ES-I3 (cell line): ENCODE measurements at regions not wholly inside any gene's neighbourhood (a gene's known extent, or its start where the extent isn't known, plus 50 kb on each side); places are given as distances from the start of the nearest gene placed in this dataset.

Experiments used
- H3K36me3 ChIP-seq: 2 replicates; pipeline ENCODE4 v1.6.1; 2013; ENCODE audit warnings: mild to moderate bottlenecking, low read length, control low read depth, moderate library complexity; ENCODE audit not compliant: insufficient read depth
- H3K4me1 ChIP-seq: 2 replicates; pipeline ENCODE4 v1.6.1; 2013; ENCODE audit warnings: mild to moderate bottlenecking, control low read depth, low read length; ENCODE audit not compliant: insufficient read depth
- H3K9ac ChIP-seq: 2 replicates; pipeline ENCODE4 v1.6.1; 2013; ENCODE audit warnings: low read depth, mild to moderate bottlenecking, low read length, moderate library complexity
- H3K9me3 ChIP-seq: 2 replicates; pipeline ENCODE4 v1.6.1; 2013; ENCODE audit warnings: mild to moderate bottlenecking, low read length, moderate library complexity; ENCODE audit not compliant: control insufficient read depth, insufficient read depth

- no peaks in the 10 kb centered on the region for H3K36me3 ChIP-seq
- H3K9me3 ChIP-seq, result no peaks in the 10 kb centered on the region
- H3K9ac ChIP-seq, result no peak overlapping the region
- no peaks in the 10 kb centered on the region for H3K4me1 ChIP-seq
Measured at GRCh38 chr3:159189994-159190669, 388.3 kb downstream of the MFSD1 start.

DNA sequence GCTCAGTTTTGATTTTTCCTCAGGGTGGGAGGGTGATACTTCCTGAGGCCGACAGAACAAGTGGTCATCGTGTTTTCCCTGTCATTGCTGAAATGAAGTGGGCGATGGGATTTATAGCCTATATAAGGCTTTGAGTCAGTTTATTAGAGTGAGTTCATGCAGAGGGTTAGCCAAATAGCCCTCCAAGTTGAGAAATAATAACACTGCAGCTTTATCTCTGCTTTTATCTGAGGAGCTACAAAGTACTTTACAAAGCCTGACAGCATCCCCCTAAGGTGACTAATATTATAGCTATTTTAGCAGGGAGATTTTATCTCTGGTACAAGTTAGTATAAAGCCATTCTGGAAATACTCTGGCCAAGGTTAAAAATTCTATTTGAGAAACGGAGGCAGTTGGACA lies 389.6 kb downstream of the MFSD1 start:
- Histone ChIP-seq H3K9ac (no peak overlapping the region), H3K36me3 (no peaks in the 10 kb centered on the region), H3K4me1 (no peaks in the 10 kb centered on the region), H3K9me3 (no peaks in the 10 kb centered on the region)

- H3K36me3 ChIP-seq, result no peaks in the 10 kb centered on the region
- no peak overlapping the region for H3K9ac ChIP-seq
- no peaks in the 10 kb centered on the region for H3K9me3 ChIP-seq
- no peaks in the 10 kb centered on the region for H3K4me1 ChIP-seq
Measured at GRCh38 chr3:159196359-159196758, 394.5 kb downstream of the MFSD1 start.

DNA sequence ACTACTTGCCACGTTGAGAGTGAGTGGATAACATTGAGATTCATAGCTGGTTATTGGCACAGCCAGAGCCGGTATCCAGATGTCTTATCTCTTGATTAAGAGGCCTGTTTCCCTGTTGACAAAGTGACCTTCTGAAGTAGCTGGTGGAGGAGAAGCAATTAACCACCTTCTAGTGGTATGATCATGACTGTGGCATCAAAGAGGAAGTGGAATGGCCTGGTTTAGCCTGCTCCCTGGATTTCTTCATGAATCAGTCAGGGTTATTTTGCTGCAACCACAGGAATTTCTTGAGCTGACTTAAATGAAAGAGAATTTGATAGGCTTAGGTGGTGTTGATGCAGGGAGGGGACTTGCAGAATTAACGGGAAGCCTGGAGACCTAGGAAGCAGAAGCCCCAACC lies 398.3 kb downstream of the MFSD1 start:
- Histone ChIP-seq H3K36me3 (no peaks in the 10 kb centered on the region), H3K4me1 (no peaks in the 10 kb centered on the region), H3K9me3 (no peaks in the 10 kb centered on the region), H3K9ac (no peak overlapping the region)

DNA sequence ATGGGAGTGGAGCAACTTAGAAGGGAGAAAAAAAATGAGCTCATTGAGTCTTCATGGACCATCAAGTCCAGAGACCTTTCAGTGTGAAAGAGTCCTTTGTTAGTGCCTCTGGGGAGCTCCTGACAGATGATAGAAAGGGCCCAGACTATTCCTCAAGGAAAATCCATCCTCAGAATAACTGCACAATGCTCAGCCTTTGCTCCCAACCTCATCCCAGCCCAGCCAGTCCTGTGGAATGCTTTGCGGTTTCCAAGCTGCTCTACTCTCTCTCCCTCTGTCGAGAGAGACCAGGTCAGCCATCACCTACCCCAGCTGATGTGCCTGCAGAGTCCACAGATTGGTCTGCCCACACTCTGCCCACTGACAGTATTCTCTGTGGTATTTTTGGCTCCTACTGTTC lies 406.2 kb downstream of the MFSD1 start:
- Histone ChIP-seq H3K4me1 (no peaks in the 10 kb centered on the region), H3K9ac (no peak overlapping the region), H3K36me3 (no peaks in the 10 kb centered on the region), H3K9me3 (no peaks in the 10 kb centered on the region)

GRCh38 chr3:159209459-159209858 lies 407.6 kb downstream of the MFSD1 start:
- no peaks in the 10 kb centered on the region for H3K4me1 ChIP-seq

DNA sequence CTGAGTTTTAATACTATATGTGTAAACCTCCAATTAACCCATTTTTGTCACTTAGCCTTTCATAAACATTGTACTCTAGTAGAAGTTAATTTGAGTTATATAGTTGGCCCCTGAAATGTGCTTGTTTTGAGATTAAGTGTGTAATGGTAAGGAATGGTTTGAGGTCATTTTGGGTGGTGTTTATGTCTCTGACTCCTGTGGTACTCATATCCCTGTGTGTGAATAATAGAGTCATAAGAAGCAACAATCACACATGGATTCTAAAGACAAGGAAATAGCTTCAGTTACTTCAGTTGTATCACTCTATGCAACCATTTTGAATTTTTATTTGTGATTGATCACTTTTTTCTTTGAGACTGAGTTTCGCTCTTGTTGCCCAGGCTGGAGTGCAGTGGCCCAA lies 408.5 kb downstream of the MFSD1 start:
- Histone ChIP-seq H3K9ac (no peak overlapping the region), H3K36me3 (no peaks in the 10 kb centered on the region), H3K4me1 (no peaks in the 10 kb centered on the region), H3K9me3 (no peaks in the 10 kb centered on the region)

More at GRCh38 chr3:159209459-159209858, 407.6 kb downstream of the MFSD1 start:
- no peaks in the 10 kb centered on the region for H3K9me3 ChIP-seq
- H3K9ac ChIP-seq, result no peak overlapping the region
- no peaks in the 10 kb centered on the region for H3K36me3 ChIP-seq

DNA sequence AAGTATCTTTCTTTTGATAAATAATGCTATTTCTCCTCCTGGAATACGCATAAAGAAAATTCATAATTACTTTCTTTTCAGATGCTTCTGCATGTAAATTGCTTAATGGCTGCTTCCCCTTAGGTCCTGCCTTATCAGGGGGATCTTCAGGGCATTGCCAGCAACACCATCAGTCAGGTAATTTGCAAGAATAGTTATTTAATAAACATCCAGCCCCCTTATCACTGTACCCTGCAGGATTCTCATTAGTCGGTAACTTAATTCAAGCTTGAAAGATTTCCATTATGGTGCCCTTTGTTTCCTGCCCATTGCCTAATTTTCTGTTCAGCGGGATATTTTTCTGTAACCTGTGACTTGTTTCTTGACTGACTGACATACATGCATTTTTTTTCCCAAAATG lies 414.5 kb downstream of the MFSD1 start:
- Histone ChIP-seq H3K9me3 (no peaks in the 10 kb centered on the region), H3K4me1 (no peaks in the 10 kb centered on the region), H3K36me3 (no peaks in the 10 kb centered on the region), H3K9ac (no peak overlapping the region)

DNA sequence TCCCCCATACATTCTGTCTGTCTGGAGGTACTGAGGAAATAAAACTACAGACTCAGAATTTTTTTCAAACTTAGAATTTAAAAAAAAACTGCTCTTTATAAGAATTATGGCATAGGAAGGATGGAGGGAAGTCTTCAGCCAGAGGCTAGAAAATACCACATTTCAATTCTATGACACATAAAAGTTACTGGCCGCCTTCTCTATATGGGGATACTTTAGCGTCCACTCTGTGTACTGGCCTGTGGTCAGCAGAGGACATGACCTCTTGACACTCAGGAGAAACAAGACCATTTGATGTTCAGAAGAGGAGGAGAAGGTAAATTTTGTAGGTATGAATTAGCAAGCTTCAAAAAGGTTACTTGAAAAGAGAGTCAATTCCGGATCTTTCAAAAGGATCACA lies 417.4 kb downstream of the MFSD1 start:
- H3K4me1 ChIP-seq, result no peaks in the 10 kb centered on the region
- H3K9me3 ChIP-seq, result no peaks in the 10 kb centered on the region
- H3K9ac ChIP-seq, result no peak overlapping the region
- H3K36me3 ChIP-seq, result no peaks in the 10 kb centered on the region

DNA sequence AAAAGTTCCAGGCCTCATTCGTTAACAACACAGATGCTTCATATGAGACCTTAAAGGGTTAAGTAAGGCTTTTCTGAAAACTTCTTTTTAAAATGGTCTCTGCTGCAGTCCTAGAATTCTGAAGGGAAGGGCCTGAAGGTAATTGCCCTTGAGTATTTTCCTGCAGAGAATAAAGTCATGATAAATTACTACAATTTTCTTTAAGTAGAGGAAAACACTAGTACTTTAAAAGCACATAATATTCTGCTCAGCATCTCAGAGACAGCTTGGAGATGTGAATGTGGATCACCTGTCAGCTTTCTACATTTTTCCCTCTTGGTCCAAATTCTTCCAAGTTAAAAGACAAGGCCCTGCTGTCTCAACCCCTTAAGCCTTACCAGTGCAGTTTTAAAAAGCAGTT lies 419.5 kb downstream of the MFSD1 start:
- H3K36me3 ChIP-seq, result no peaks in the 10 kb centered on the region
- no peaks in the 10 kb centered on the region for H3K9me3 ChIP-seq
- H3K4me1 ChIP-seq, result no peaks in the 10 kb centered on the region
- no peak overlapping the region for H3K9ac ChIP-seq

- Histone ChIP-seq H3K4me1 (peaks cover 4% of the 10 kb centered on the region; the same call in 1 of the 2 replicates), H3K36me3 (no peaks in the 10 kb centered on the region), H3K9ac (no peak overlapping the region)
Measured at GRCh38 chr3:159229116-159229680, 427.3 kb downstream of the MFSD1 start.

GRCh38 chr3:159232966-159233365 lies 431.1 kb downstream of the MFSD1 start:
- H3K9me3 ChIP-seq, result no peaks in the 10 kb centered on the region
- peaks cover 4% of the 10 kb centered on the region; the same call in 1 of the 2 replicates for H3K4me1 ChIP-seq
- no peak overlapping the region for H3K9ac ChIP-seq
- H3K36me3 ChIP-seq, result no peaks in the 10 kb centered on the region

More at GRCh38 chr3:159229116-159229680, 427.3 kb downstream of the MFSD1 start:
- no peaks in the 10 kb centered on the region for H3K9me3 ChIP-seq

GRCh38 chr3:159233734-159234133 lies 431.9 kb downstream of the MFSD1 start:
- H3K4me1 ChIP-seq, result peaks cover 4% of the 10 kb centered on the region; the same call in 1 of the 2 replicates
- H3K36me3 ChIP-seq, result no peaks in the 10 kb centered on the region
- no peaks in the 10 kb centered on the region for H3K9me3 ChIP-seq
- no peak overlapping the region for H3K9ac ChIP-seq

GRCh38 chr3:159234306-159234705 lies 432.5 kb downstream of the MFSD1 start:
- H3K9ac ChIP-seq, result no peak overlapping the region
- peaks cover under 1% of the 10 kb centered on the region; the same call in 1 of the 2 replicates for H3K4me1 ChIP-seq
- H3K36me3 ChIP-seq, result no peaks in the 10 kb centered on the region
- no peaks in the 10 kb centered on the region for H3K9me3 ChIP-seq

- no peaks in the 10 kb centered on the region for H3K36me3 ChIP-seq
- no peak overlapping the region for H3K9ac ChIP-seq
- no peaks in the 10 kb centered on the region for H3K4me1 ChIP-seq
- no peaks in the 10 kb centered on the region for H3K9me3 ChIP-seq
Measured at GRCh38 chr3:159236321-159236720, 434.5 kb downstream of the MFSD1 start.
